ENCODE measurements at regions not wholly inside any gene's neighbourhood (a gene's known extent, or its start where the extent isn't known, plus 50 kb on each side); places are given as distances from the start of the nearest gene placed in this dataset.

DNA sequence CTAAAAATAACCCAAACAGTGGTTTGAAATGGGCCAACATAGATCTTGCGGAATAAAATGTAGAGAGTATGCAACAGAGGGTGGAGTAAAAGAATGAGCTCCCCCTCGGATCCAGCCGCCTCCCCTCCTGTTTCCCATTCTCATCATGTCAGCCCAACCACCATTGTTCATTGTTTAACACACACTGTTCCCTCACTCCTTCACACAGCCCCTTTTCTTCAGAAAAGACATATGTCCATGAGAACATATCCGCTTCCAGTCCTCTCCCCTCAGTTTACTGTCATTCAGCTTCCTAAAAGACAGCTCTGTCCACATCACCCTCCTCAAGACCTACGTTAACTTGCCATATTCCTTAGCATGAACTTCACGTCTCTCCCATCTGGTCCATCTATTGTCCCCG, 62.9 kb upstream of the SERTAD2 start:
- no peak for TF ChIP-seq EZH2 (IDR thresholded peaks at IDR 0.05; ENCODE audit: borderline replicate concordance, low read depth, low read length, severe bottlenecking)
- TF ChIP-seq, protein P1, sequence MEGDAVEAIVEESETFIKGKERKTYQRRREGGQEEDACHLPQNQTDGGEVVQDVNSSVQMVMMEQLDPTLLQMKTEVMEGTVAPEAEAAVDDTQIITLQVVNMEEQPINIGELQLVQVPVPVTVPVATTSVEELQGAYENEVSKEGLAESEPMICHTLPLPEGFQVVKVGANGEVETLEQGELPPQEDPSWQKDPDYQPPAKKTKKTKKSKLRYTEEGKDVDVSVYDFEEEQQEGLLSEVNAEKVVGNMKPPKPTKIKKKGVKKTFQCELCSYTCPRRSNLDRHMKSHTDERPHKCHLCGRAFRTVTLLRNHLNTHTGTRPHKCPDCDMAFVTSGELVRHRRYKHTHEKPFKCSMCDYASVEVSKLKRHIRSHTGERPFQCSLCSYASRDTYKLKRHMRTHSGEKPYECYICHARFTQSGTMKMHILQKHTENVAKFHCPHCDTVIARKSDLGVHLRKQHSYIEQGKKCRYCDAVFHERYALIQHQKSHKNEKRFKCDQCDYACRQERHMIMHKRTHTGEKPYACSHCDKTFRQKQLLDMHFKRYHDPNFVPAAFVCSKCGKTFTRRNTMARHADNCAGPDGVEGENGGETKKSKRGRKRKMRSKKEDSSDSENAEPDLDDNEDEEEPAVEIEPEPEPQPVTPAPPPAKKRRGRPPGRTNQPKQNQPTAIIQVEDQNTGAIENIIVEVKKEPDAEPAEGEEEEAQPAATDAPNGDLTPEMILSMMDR (IDR thresholded peaks at IDR 0.05; ENCODE audit: borderline replicate concordance, extremely low read depth, low read length, poor library complexity, severe bottlenecking): no peak

Measured in DND-41 (cell line).